ENCODE measurements at regions not wholly inside any gene's neighbourhood (a gene's known extent, or its start where the extent isn't known, plus 50 kb on each side); places are given as distances from the start of the nearest gene placed in this dataset.

DNA sequence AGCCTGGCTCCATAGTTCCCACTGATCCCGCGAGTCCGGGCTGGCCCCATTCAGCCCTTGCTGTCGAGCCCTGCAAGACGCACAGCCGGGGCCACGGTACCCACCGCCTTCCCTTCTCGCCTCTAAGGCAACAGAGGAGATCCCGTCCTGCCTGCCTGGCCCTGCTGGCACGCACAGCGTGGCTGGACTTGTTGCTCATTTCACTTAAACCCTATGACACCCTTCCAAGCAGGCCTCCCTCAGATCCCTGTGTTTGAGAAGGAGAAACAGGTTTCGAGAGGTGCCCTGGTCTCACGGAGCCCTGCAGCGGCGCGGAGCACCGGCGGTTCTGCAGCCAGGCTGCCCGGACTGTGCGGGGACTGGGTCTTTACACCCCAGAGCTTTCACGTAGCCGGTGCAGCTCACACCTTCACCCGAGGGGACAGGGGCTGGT is 1048.4 kb downstream of the BRD1 start:
- TF ChIP-seq CTCF (IDR thresholded peaks at IDR 0.05) = no peak
- no peak for TF ChIP-seq TCF7L2 (IDR thresholded peaks at IDR 0.05; ENCODE audit: low read depth, low read length)
- TF ChIP-seq, protein P1, sequence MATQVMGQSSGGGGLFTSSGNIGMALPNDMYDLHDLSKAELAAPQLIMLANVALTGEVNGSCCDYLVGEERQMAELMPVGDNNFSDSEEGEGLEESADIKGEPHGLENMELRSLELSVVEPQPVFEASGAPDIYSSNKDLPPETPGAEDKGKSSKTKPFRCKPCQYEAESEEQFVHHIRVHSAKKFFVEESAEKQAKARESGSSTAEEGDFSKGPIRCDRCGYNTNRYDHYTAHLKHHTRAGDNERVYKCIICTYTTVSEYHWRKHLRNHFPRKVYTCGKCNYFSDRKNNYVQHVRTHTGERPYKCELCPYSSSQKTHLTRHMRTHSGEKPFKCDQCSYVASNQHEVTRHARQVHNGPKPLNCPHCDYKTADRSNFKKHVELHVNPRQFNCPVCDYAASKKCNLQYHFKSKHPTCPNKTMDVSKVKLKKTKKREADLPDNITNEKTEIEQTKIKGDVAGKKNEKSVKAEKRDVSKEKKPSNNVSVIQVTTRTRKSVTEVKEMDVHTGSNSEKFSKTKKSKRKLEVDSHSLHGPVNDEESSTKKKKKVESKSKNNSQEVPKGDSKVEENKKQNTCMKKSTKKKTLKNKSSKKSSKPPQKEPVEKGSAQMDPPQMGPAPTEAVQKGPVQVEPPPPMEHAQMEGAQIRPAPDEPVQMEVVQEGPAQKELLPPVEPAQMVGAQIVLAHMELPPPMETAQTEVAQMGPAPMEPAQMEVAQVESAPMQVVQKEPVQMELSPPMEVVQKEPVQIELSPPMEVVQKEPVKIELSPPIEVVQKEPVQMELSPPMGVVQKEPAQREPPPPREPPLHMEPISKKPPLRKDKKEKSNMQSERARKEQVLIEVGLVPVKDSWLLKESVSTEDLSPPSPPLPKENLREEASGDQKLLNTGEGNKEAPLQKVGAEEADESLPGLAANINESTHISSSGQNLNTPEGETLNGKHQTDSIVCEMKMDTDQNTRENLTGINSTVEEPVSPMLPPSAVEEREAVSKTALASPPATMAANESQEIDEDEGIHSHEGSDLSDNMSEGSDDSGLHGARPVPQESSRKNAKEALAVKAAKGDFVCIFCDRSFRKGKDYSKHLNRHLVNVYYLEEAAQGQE (IDR thresholded peaks at IDR 0.05; ENCODE audit: insufficient read depth in 1 of 2, low read depth in 2 of 2, low read length in 1 of 2) = no peak

Data from Panc1 (cell line).